ENCODE measurements at regions not wholly inside any gene's neighbourhood (a gene's known extent, or its start where the extent isn't known, plus 50 kb on each side); places are given as distances from the start of the nearest gene placed in this dataset.

DNA sequence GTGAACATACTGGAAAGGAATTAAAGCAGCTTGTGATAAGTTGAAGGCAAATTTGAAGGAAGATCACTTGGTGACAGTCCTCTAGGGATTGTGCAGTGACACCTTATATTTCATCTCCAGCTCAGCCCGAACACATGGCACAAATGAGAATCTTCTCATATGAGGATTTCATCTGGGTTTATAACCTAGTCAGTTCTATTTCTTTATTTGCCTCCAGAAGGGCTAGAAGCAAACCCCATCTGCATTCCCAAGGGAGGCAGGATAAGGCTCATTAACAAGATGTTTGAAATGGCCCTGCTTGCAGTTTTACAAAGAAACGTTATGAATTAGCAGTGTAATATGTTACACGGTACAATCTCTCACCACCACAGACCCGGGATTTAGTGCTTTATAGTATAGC is 90.7 kb upstream of the KRR1 start:
- Histone ChIP-seq H3K4me2 (ENCODE audit: low read depth, low read length) (no peak overlapping the region), H3K9me1 (ENCODE audit: insufficient read depth, low read length) (no peaks in the 10 kb centered on the region), H2AFZ (replicated peaks; ENCODE audit: low read length, poor library complexity) (no peak overlapping the region), H3K9me3 (ENCODE audit: control insufficient read depth, insufficient read depth, low read length) (no peaks in the 10 kb centered on the region), H3K27ac (ENCODE audit: insufficient read depth, low read length) (no peak overlapping the region), H2BK5ac (ENCODE audit: low read depth, low read length, poor library complexity, severe bottlenecking) (no peak overlapping the region), H3K4me1 (ENCODE audit: control insufficient read depth, insufficient read depth, low read length) (no peaks in the 10 kb centered on the region), H4K8ac (ENCODE audit: low read depth in 2 of 2, low read length in 2 of 2) (no peak overlapping the region), H4K5ac (ENCODE audit: low read depth, low read length) (no peak overlapping the region), H3K36me3 (ENCODE audit: control insufficient read depth, insufficient read depth, low read length) (no peaks in the 10 kb centered on the region), H3K18ac (ENCODE audit: low read depth, low read length) (no peak overlapping the region), H3K56ac (ENCODE audit: extremely low read depth, insufficient read depth, low read length) (no peak overlapping the region), H3K4ac (ENCODE audit: low read depth, low read length) (no peak overlapping the region), H4K91ac (ENCODE audit: insufficient read depth, low read depth, low read length) (no peak overlapping the region), H3K4me3 (ENCODE audit: insufficient read depth, low read depth, low read length) (no peak overlapping the region), H2BK120ac (ENCODE audit: low read depth, low read length) (no peak overlapping the region), H3K14ac (replicated peaks; ENCODE audit: low read depth, low read length) (no peak overlapping the region; the same call in 1 of the 2 replicates), H2BK20ac (ENCODE audit: low read depth, low read length) (no peak overlapping the region), H3K9ac (ENCODE audit: low read depth, low read length) (no peak overlapping the region), H4K20me1 (ENCODE audit: insufficient read depth, low read length) (no peaks in the 10 kb centered on the region), H2AK5ac (ENCODE audit: low read depth, low read length) (no peak overlapping the region), H3K23ac (ENCODE audit: low read depth, low read length) (no peak overlapping the region; the same call in 1 of the 2 replicates), H2BK15ac (ENCODE audit: low read depth, low read length) (no peak overlapping the region), H2AK9ac (replicated peaks; ENCODE audit: low read depth, low read length, poor library complexity) (no peak overlapping the region), H3K27me3 (ENCODE audit: control insufficient read depth, insufficient read depth, low read length) (no peaks in the 10 kb centered on the region), H3K79me1 (ENCODE audit: low read depth in 1 of 2, low read length in 2 of 2) (no peaks in the 10 kb centered on the region)
- TF ChIP-seq, protein P1, sequence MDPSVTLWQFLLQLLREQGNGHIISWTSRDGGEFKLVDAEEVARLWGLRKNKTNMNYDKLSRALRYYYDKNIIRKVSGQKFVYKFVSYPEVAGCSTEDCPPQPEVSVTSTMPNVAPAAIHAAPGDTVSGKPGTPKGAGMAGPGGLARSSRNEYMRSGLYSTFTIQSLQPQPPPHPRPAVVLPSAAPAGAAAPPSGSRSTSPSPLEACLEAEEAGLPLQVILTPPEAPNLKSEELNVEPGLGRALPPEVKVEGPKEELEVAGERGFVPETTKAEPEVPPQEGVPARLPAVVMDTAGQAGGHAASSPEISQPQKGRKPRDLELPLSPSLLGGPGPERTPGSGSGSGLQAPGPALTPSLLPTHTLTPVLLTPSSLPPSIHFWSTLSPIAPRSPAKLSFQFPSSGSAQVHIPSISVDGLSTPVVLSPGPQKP (IDR thresholded peaks at IDR 0.05; ENCODE audit: borderline replicate concordance, low read depth, low read length), result no peak
- TF ChIP-seq, protein P2, sequence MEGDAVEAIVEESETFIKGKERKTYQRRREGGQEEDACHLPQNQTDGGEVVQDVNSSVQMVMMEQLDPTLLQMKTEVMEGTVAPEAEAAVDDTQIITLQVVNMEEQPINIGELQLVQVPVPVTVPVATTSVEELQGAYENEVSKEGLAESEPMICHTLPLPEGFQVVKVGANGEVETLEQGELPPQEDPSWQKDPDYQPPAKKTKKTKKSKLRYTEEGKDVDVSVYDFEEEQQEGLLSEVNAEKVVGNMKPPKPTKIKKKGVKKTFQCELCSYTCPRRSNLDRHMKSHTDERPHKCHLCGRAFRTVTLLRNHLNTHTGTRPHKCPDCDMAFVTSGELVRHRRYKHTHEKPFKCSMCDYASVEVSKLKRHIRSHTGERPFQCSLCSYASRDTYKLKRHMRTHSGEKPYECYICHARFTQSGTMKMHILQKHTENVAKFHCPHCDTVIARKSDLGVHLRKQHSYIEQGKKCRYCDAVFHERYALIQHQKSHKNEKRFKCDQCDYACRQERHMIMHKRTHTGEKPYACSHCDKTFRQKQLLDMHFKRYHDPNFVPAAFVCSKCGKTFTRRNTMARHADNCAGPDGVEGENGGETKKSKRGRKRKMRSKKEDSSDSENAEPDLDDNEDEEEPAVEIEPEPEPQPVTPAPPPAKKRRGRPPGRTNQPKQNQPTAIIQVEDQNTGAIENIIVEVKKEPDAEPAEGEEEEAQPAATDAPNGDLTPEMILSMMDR (conservative IDR thresholded peaks at IDR 0.05; ENCODE audit: low read depth, low read length), result no peak
- no peak for TF ChIP-seq FOS (IDR thresholded peaks at IDR 0.05; ENCODE audit: low read depth, low read length)
- no peak for TF ChIP-seq BHLHE40 (IDR thresholded peaks at IDR 0.05; ENCODE audit: low read depth, low read length)
- no peak for TF ChIP-seq RAD21 (IDR thresholded peaks at IDR 0.05; ENCODE audit: low read length)
- no peak for TF ChIP-seq CEBPB (IDR thresholded peaks at IDR 0.05; ENCODE audit: low read depth, low read length)
- TF ChIP-seq, protein P3, sequence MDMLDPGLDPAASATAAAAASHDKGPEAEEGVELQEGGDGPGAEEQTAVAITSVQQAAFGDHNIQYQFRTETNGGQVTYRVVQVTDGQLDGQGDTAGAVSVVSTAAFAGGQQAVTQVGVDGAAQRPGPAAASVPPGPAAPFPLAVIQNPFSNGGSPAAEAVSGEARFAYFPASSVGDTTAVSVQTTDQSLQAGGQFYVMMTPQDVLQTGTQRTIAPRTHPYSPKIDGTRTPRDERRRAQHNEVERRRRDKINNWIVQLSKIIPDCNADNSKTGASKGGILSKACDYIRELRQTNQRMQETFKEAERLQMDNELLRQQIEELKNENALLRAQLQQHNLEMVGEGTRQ (IDR thresholded peaks at IDR 0.05; ENCODE audit: low read depth, low read length), result no peak
- no peak for TF ChIP-seq MXI1 (IDR thresholded peaks at IDR 0.05; ENCODE audit: borderline replicate concordance, low read depth, low read length)
- TF ChIP-seq RFX5 (IDR thresholded peaks at IDR 0.05; ENCODE audit: low read depth, low read length), result no peak
- no peak for TF ChIP-seq CHD1 (IDR thresholded peaks at IDR 0.05; ENCODE audit: low read depth, low read length)
- TF ChIP-seq POLR2A (IDR thresholded peaks at IDR 0.05; ENCODE audit: low read depth, low read length), result no peak
- TF ChIP-seq NFE2L2 (IDR thresholded peaks at IDR 0.05; ENCODE audit: low read depth, low read length), result no peak
- TF ChIP-seq RCOR1 (IDR thresholded peaks at IDR 0.05; ENCODE audit: insufficient replicate concordance, low read length), result no peak
- TF ChIP-seq MAFK (IDR thresholded peaks at IDR 0.05; ENCODE audit: low read depth, low read length), result no peak
- TF ChIP-seq MAZ (IDR thresholded peaks at IDR 0.05; ENCODE audit: borderline replicate concordance, low read depth, low read length), result no peak
- ChIA-PET CTCF (no interaction called here), POLR2A (ENCODE audit: unreplicated experiment) (no interaction called here)
- ATAC-seq (ENCODE audit: low read depth), result no peak
- in situ Hi-C loops (cut with MboI; ENCODE audit: low sequenced_read_pairs), result no loop called here
- dilution Hi-C loops (cut with HindIII; ENCODE audit: low sequenced_read_pairs, unreplicated experiment), result no loop called here
- DNase-seq, result no peak
- no CpG with 5 or more reads among the region's 4 CpGs for WGBS, 2 experiments (ENCODE audit: extremely low coverage in 2 of 2, insufficient read length in 1 of 2)
- no TSS peak for BruUV-seq (replicated peaks)
- intact Hi-C loops (cut with micrococcal nuclease), result no loop called here
